HL-60 (cell line): ENCODE measurements at regions not wholly inside any gene's neighbourhood (a gene's known extent, or its start where the extent isn't known, plus 50 kb on each side); places are given as distances from the start of the nearest gene placed in this dataset.

Source experiments
- GABPA ChIP-seq: IDR thresholded peaks from 2 replicates; pipeline ENCODE4 v1.6.1; 2012; ENCODE audit warnings: low read depth
- POLR2AphosphoS5 ChIP-seq: IDR thresholded peaks from 2 replicates; pipeline ENCODE4 v1.6.1; 2012; ENCODE audit warnings: low read depth
- TF ChIP-seq, protein P1 (sequence below): IDR thresholded peaks from one replicate; pipeline ENCODE4 v1.5.1; 2011; ENCODE audit warnings: low read length, control low read depth, inconsistent platforms; ENCODE audit not compliant: insufficient read depth

DNA sequence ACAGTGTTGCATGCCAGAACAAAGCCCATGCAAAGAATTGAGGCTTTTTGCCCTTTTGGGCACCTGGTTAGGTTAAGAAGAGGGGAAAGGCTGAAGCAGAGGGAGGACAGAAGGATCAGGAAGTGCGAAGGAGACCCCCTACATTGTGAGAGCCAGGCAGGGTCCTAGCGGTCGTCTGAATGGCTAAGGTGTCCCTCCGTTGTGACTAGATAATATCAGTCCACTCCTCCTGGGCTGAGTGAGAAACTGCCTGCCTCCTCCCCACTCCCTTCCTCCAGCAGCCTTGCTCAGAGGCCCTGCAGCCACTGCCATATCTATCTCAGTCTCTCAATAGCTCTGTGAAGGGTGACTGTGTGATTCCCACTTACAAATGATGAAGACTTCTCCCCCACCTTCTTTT is 75.1 kb downstream of the WSB1 start:
- TF ChIP-seq, protein P1, sequence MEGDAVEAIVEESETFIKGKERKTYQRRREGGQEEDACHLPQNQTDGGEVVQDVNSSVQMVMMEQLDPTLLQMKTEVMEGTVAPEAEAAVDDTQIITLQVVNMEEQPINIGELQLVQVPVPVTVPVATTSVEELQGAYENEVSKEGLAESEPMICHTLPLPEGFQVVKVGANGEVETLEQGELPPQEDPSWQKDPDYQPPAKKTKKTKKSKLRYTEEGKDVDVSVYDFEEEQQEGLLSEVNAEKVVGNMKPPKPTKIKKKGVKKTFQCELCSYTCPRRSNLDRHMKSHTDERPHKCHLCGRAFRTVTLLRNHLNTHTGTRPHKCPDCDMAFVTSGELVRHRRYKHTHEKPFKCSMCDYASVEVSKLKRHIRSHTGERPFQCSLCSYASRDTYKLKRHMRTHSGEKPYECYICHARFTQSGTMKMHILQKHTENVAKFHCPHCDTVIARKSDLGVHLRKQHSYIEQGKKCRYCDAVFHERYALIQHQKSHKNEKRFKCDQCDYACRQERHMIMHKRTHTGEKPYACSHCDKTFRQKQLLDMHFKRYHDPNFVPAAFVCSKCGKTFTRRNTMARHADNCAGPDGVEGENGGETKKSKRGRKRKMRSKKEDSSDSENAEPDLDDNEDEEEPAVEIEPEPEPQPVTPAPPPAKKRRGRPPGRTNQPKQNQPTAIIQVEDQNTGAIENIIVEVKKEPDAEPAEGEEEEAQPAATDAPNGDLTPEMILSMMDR: no peak
- TF ChIP-seq GABPA (no peak), POLR2AphosphoS5 (no peak)
